ENCODE measurements at regions not wholly inside any gene's neighbourhood (a gene's known extent, or its start where the extent isn't known, plus 50 kb on each side); places are given as distances from the start of the nearest gene placed in this dataset.
"Not testable (repeated sequence)": the region's sequence is repeated elsewhere in the genome, so short reads cannot be mapped to it uniquely, and the experiment has no call there.

- Histone ChIP-seq H3K4me1 (no peaks in the 10 kb centered on the region), H3K27me3 (no peaks in the 10 kb centered on the region), H3K4me2 (no peak overlapping the region), H3K27ac (no peak overlapping the region), H3K36me3 (no peaks in the 10 kb centered on the region), H3K9me3 (no peaks in the 10 kb centered on the region), H3K4me3 (no peak overlapping the region), H3K9ac (no peak overlapping the region), H4K20me1 (no peaks in the 10 kb centered on the region)
- TF ChIP-seq Cebpa-rat (IDR thresholded peaks at IDR 0.05): no peak
Observed at GRCh38 chr2:190005513-190005912, 57.0 kb downstream of the MSTN start.

DNA sequence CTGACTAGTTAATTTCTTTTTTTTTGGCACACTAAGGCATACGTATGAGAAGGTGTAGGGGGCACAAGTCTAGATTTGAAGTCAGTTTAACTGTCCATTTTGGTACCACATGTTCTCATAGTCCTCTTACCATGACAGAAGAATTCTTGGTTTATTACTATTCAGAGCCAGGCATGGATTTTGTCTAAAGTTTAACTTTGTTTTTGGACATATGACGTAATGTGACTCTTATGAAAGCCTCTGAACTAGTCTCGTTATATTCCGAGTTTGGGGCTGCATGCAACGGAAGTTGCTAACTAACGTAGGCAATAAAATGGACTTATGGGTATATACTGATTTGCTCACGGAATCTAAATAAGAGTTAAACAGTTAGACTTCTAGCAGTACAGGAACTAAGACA lies 62.9 kb downstream of the MSTN start:
- Histone ChIP-seq H4K20me1 (no peaks in the 10 kb centered on the region), H3K4me2 (no peak overlapping the region), H3K4me1 (no peaks in the 10 kb centered on the region), H3K27ac (no peak overlapping the region), H3K9ac (no peak overlapping the region), H3K4me3 (no peak overlapping the region), H3K9me3 (peaks cover 18% of the 10 kb centered on the region), H3K27me3 (no peaks in the 10 kb centered on the region), H3K36me3 (no peaks in the 10 kb centered on the region)
- TF ChIP-seq Cebpa-rat (IDR thresholded peaks at IDR 0.05): no peak

DNA sequence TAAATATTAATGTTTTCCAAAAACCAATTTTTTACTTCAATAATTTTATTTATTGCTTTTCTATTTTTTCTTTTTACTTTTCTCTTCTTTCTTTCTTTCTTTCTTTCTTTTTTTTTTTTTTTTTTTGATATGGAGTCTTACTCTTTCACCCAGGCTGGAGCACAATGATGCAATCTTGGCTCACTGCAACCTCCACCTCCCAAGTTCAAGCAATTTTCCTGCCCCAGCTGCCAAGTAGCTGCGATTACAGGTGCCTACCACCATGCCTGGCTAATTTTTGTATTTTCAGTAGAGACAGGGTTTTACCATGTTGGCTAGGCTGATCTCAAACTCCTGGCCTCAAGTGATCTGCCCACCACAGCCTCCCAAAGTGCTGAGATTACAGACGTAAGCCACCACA lies 63.9 kb downstream of the MSTN start:
- H3K27ac ChIP-seq, H3K4me2 ChIP-seq, H3K27me3 ChIP-seq, H3K4me3 ChIP-seq, H3K4me1 ChIP-seq, H3K9ac ChIP-seq, H4K20me1 ChIP-seq, H3K36me3 ChIP-seq: not testable (repeated sequence)
- H3K9me3 ChIP-seq: peaks cover 18% of the 10 kb centered on the region

- Histone ChIP-seq H3K9ac (no peak overlapping the region), H3K9me3 (peaks cover 18% of the 10 kb centered on the region), H3K27ac (no peak overlapping the region), H4K20me1 (no peaks in the 10 kb centered on the region), H3K4me2 (no peak overlapping the region), H3K36me3 (no peaks in the 10 kb centered on the region), H3K27me3 (no peaks in the 10 kb centered on the region), H3K4me1 (no peaks in the 10 kb centered on the region), H3K4me3 (no peak overlapping the region)
- TF ChIP-seq Cebpa-rat (IDR thresholded peaks at IDR 0.05): no peak
Observed at GRCh38 chr2:189997016-189997415, 65.5 kb downstream of the MSTN start.

- TF ChIP-seq Cebpa-rat (IDR thresholded peaks at IDR 0.05): no peak
- Histone ChIP-seq H3K9ac (no peak overlapping the region), H3K4me1 (no peaks in the 10 kb centered on the region), H3K27me3 (no peaks in the 10 kb centered on the region), H3K4me2 (no peak overlapping the region), H3K4me3 (no peak overlapping the region), H3K9me3 (peaks cover 18% of the 10 kb centered on the region), H3K36me3 (no peaks in the 10 kb centered on the region), H4K20me1 (no peaks in the 10 kb centered on the region), H3K27ac (no peak overlapping the region)
Observed at GRCh38 chr2:189995679-189996078, 66.8 kb downstream of the MSTN start.

- peaks cover 65% of the 10 kb centered on the region for H3K9me3 ChIP-seq
- no peak overlapping the region for H3K9ac ChIP-seq
- no peaks in the 10 kb centered on the region for H3K27me3 ChIP-seq
- no peak overlapping the region for H3K27ac ChIP-seq
- H3K4me2 ChIP-seq: no peak overlapping the region
- no peak for TF ChIP-seq Cebpa-rat (IDR thresholded peaks at IDR 0.05)
- H3K36me3 ChIP-seq: no peaks in the 10 kb centered on the region
- no peaks in the 10 kb centered on the region for H3K4me1 ChIP-seq
- H3K4me3 ChIP-seq: no peak overlapping the region
- no peaks in the 10 kb centered on the region for H4K20me1 ChIP-seq
Observed at GRCh38 chr2:189982780-189983394, 79.6 kb downstream of the MSTN start.

DNA sequence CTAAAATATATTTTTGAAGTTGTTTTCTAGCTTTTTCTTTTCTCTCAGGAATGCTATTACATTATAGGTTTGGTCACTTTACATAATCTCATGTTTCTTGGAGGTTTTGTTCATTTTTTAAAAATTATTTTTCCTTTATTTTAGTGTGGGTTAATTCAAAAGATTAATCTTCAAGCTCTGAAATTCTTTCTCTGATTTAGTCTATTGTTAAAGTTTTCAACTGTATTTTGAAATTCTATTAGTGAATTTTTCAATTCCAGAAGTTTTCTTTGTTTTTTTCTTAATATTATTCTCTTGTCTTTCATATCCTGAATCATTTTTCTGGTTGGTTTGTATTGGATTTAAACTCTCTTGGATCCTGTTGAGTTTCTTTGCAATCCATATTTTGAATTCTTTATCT lies 80.4 kb downstream of the MSTN start:
- no peak for TF ChIP-seq Cebpa-rat (IDR thresholded peaks at IDR 0.05)
- Histone ChIP-seq H3K36me3 (no peaks in the 10 kb centered on the region), H3K4me1 (no peaks in the 10 kb centered on the region), H3K9ac (no peak overlapping the region), H4K20me1 (no peaks in the 10 kb centered on the region), H3K4me3 (no peak overlapping the region), H3K9me3 (peaks cover 63% of the 10 kb centered on the region), H3K4me2 (no peak overlapping the region), H3K27me3 (no peaks in the 10 kb centered on the region), H3K27ac (no peak overlapping the region)

- peaks cover 18% of the 10 kb centered on the region for H3K9me3 ChIP-seq
- H4K20me1 ChIP-seq, H3K36me3 ChIP-seq, H3K9ac ChIP-seq, H3K4me2 ChIP-seq, H3K4me1 ChIP-seq, H3K27me3 ChIP-seq, H3K4me3 ChIP-seq, H3K27ac ChIP-seq: not testable (repeated sequence)
Observed at GRCh38 chr2:189976488-189976887, 86.0 kb downstream of the MSTN start.

DNA sequence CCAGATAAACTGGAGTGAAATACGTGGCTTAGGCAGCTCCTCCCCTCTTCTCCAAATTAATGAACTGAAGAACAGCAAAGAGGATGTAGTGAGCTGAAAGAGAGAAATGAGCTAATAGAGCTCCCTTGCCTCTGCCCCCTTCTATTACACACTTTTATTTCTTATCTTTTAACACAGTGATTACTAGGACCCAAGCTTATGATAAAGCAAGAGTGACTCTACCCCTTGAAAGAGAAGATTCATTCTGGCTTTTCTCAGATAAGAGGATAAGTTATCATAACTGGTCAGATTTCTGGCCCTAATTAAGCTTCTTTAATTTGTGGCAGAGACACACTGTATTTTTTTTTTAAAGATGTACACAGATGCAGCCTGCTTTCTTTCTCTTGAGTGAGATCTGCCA lies 102.2 kb downstream of the MSTN start:
- no peak overlapping the region for H3K27ac ChIP-seq
- H3K4me1 ChIP-seq: no peaks in the 10 kb centered on the region
- no peak overlapping the region for H3K4me2 ChIP-seq
- 0 out of 2 replicates have a peak, but pooled peaks cover 6% of the 10 kb centered on the region for H3K9me3 ChIP-seq
- no peak overlapping the region for H3K9ac ChIP-seq
- no peaks in the 10 kb centered on the region for H3K27me3 ChIP-seq
- no peaks in the 10 kb centered on the region for H4K20me1 ChIP-seq
- no peaks in the 10 kb centered on the region for H3K36me3 ChIP-seq
- no peak overlapping the region for H3K4me3 ChIP-seq
- no peak for TF ChIP-seq Cebpa-rat (IDR thresholded peaks at IDR 0.05)

- Histone ChIP-seq H3K27ac (no peak overlapping the region), H3K9me3 (0 out of 2 replicates have a peak, but pooled peaks cover 6% of the 10 kb centered on the region), H3K4me1 (peaks cover 6% of the 10 kb centered on the region; the same call in 1 of the 2 replicates), H3K4me3 (no peak overlapping the region), H3K36me3 (no peaks in the 10 kb centered on the region), H3K4me2 (no peak overlapping the region), H3K27me3 (no peaks in the 10 kb centered on the region), H3K9ac (no peak overlapping the region), H4K20me1 (no peaks in the 10 kb centered on the region)
- TF ChIP-seq Cebpa-rat (IDR thresholded peaks at IDR 0.05): no peak
Observed at GRCh38 chr2:189959450-189959849, 103.1 kb downstream of the MSTN start.

DNA sequence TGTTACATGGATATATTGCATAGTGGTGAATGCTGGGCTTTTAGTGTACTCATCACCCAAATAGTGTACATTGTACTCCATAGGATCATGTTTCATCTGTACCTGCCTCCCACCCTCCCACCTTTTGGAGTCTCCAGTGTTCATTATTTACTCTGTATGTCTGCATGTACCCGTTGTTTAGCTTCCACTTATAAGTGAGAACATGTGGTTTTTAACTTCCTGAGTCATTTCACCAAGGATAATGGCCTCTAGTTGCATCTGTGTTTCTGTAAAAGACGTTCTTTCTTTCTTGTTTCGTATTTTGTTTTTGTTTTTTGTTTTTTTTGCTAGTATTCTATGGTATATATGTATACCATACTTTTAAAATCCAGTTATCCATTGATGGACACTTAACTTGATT lies 107.5 kb downstream of the MSTN start:
- no peak overlapping the region for H3K4me3 ChIP-seq
- no peak overlapping the region for H3K27ac ChIP-seq
- no peaks in the 10 kb centered on the region for H3K27me3 ChIP-seq
- peaks cover 26% of the 10 kb centered on the region for H3K4me1 ChIP-seq
- H3K36me3 ChIP-seq: no peaks in the 10 kb centered on the region
- no peak overlapping the region for H3K9ac ChIP-seq
- no peak overlapping the region; the same call in 1 of the 2 replicates for H3K4me2 ChIP-seq
- no peaks in the 10 kb centered on the region for H3K9me3 ChIP-seq
- no peaks in the 10 kb centered on the region for H4K20me1 ChIP-seq
- TF ChIP-seq Cebpa-rat (IDR thresholded peaks at IDR 0.05): no peak
